Spinal cord (tissue), 9 donors: ENCODE measurements at regions not wholly inside any gene's neighbourhood (a gene's known extent, or its start where the extent isn't known, plus 50 kb on each side); places are given as distances from the start of the nearest gene placed in this dataset.

Experiments
- DNase-seq, 6 donors: peaks; one replicate each; pipeline versions ENCODE4 v3.0.0 to v3.0.0-alpha.2; 2013 to 2015; ENCODE audit warnings: low spot score in 6 of 6, low read depth in 4 of 6
- H3K27ac ChIP-seq: one replicate; pipeline ENCODE4 v1.5.1; 2013; ENCODE audit warnings: low read depth, low read length, control low read depth
- H3K27me3 ChIP-seq: one replicate; pipeline ENCODE4 v1.6.1; 2013; ENCODE audit warnings: low read length; ENCODE audit not compliant: control insufficient read depth, insufficient read depth
- H3K36me3 ChIP-seq: one replicate; pipeline ENCODE4 v1.6.1; 2013; ENCODE audit warnings: low read length; ENCODE audit not compliant: control insufficient read depth, insufficient read depth
- H3K4me1 ChIP-seq: one replicate; pipeline ENCODE4 v1.6.1; 2013; ENCODE audit warnings: low read length; ENCODE audit not compliant: control insufficient read depth, insufficient read depth
- H3K4me3 ChIP-seq: one replicate; pipeline ENCODE4 v1.5.1; 2013; ENCODE audit warnings: low read depth, low read length, control low read depth
- H3K9me3 ChIP-seq: one replicate; pipeline ENCODE4 v1.6.1; 2013; ENCODE audit warnings: low read length; ENCODE audit not compliant: control insufficient read depth, insufficient read depth
- WGBS: methylation state at CpG from one replicate; pipeline ENCODE4 v1.1.5; 2013; ENCODE audit warnings: missing lambda C conversion rate; ENCODE audit not compliant: insufficient coverage; 5-methylcytosine and 5-hydroxymethylcytosine counted together
- donor health status: healthy.

DNA sequence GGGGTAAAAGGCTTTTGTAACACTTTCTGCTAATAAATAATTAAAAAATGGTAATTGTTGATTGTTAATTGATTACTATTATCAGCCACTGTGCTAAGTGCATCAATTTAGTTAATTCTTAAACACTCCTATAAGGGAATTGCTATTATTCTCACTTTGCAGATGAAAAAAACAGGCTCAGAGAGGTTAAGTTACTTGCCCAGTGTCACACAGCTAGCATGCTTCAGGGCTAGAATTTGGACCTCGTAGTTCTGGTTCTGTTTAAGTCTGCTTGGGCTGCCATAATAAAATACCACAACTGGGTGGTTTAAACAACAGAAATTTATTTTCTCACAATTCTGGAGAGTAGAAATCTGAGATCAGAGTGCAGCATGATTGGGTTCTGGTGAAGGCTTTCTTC lies 164.8 kb upstream of the TBX18 start:
- Histone ChIP-seq H3K4me3 (no peak overlapping the region), H3K27me3 (no peaks in the 10 kb centered on the region), H3K36me3 (no peaks in the 10 kb centered on the region), H3K4me1 (no peaks in the 10 kb centered on the region), H3K27ac (no peak overlapping the region), H3K9me3 (no peaks in the 10 kb centered on the region)
- WGBS: no CpG with 5 or more reads among the region's 1 CpG
- DNase-seq: no peak

DNA sequence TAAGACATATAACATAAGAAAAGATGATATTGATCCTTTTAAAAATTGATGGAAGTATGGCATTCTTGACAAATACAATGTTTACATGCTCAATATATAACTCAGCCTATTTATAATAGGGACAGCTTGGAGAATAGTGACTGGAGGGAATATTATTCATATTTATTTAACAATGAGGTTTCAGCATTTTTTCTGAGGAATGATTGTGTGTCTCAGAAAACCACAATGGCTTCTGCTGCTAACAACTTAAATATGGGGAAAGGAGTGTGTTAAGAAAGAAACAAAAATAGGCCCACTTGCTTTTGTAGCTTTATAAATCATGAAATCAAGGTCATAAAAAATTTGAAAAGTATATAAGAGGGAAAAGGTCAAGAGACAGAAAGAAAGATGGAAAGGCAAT lies 163.2 kb upstream of the TBX18 start:
- H3K9me3 ChIP-seq: no peaks in the 10 kb centered on the region
- no peak overlapping the region for H3K4me3 ChIP-seq
- no peaks in the 10 kb centered on the region for H3K36me3 ChIP-seq
- no peak overlapping the region for H3K27ac ChIP-seq
- no peaks in the 10 kb centered on the region for H3K4me1 ChIP-seq
- no peaks in the 10 kb centered on the region for H3K27me3 ChIP-seq
- DNase-seq: no peak

DNA sequence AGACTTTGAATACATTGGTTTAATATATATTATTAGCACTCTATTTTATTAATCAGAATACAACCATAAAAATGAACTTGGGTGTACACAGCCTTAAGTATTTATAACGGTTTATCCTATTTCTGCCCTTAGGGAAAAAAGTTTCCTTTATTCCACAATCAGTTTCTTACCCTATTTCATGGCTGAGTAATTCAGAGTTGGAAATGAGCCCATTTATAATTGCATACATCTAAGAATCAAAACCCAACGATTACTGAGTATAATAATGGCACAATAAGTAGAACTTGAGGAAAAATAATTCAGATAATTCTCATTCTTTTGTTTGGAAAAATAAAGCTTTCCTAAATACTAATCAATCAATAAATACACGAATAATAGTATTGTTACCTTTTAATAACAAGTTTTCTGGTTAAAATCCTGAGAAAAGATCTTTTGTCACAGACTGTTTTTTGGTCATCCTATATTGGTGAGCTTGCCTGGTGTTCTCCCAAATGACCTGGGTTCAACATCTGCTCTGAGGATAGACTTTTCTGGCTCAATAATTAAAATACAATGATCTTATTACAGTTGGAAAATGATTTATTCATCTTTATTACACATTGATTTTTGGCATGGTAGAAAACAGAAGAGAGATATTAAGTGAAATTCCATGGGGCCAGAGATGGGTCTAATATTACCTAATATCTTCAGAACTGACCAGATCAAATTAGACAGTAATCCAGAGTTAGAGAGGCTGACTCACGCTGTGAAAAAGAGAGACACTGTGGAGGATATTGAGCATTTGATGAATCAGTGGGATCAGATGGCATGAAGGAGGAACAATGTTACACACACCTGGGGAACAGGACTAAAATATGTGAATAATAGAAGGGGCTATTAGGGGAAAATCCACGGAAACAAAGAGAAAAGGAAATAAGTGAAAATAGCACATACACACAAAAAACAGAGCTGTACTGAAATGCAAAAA lies 162.1 kb upstream of the TBX18 start:
- Histone ChIP-seq H3K27ac (no peak overlapping the region), H3K4me3 (no peak overlapping the region), H3K36me3 (no peaks in the 10 kb centered on the region), H3K4me1 (no peaks in the 10 kb centered on the region), H3K27me3 (no peaks in the 10 kb centered on the region), H3K9me3 (no peaks in the 10 kb centered on the region)
- no CpG with 5 or more reads among the region's 5 CpGs for WGBS
- DNase-seq: no peak

DNA sequence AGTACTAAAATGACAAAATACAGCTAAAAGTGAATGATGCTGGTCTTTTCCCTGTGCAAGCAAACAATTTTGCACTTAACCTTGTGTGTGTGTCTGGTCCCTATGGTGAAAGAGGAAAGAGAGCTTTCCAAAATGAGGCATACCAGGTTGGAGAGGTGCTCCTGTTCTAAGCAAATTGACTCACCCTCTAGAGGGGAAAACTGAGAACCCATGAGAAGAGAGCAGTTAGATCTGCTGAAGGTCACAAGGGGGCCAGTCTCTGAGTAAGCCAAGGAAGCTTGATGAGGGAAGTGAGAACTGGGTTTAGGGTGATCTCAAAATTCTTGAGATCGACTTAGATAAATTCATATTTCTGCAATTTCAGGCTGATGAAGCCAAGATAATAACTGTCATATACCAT lies 157.5 kb upstream of the TBX18 start:
- Histone ChIP-seq H3K4me3 (no peak overlapping the region), H3K9me3 (no peaks in the 10 kb centered on the region), H3K27me3 (no peaks in the 10 kb centered on the region), H3K36me3 (no peaks in the 10 kb centered on the region), H3K4me1 (no peaks in the 10 kb centered on the region), H3K27ac (no peak overlapping the region)
- no CpG with 5 or more reads among the region's 1 CpG for WGBS
- no peak for DNase-seq

DNA sequence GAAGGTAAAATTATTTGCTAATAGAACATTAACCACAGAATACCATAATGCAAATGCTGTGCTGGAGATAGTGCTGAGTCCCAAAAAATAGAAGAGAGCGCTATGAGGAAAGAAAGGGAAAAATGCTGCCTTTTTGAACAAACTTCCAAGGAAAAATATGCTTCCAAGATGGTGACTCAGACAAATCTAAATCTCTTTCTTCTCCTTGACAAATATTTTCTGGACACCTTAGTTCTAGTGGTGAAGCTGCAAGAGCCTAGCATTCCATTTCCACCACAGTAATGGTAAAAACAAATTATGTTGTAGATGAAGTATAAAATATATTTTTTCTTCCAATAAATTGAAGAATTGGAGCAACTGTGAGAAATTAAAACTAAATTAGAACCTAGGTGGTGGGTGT lies 155.6 kb upstream of the TBX18 start:
- WGBS: no CpG with 5 or more reads among the region's 1 CpG
- no peaks in the 10 kb centered on the region for H3K36me3 ChIP-seq
- DNase-seq: no peak

DNA sequence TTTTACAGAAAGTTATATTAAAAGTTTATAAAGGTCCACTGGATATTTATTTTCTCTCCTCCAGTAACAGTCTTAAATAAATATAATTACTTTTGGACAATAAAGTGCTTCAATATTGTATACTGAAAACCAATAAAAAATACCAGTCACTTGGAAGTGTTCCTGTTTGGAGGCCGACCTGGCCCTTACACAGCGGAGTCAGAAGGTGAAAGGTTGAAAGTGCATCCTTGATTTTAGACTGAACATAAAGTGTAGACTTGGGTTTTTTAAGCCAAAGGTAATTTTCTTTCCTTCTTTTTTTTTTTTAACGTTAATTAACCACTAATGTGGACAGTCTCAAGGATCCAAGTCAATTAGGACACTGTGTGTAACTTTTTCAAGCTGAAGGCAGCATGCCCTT lies 152.3 kb upstream of the TBX18 start:
- no peak for DNase-seq
- H3K27ac ChIP-seq: no peak overlapping the region
- H3K36me3 ChIP-seq: no peaks in the 10 kb centered on the region
- WGBS: 100% methylated on average over 1 of the region's 3 CpGs
- H3K4me3 ChIP-seq: no peak overlapping the region
- no peaks in the 10 kb centered on the region for H3K4me1 ChIP-seq
- no peaks in the 10 kb centered on the region for H3K9me3 ChIP-seq
- H3K27me3 ChIP-seq: no peaks in the 10 kb centered on the region

More for the DNA sequence above, 155.6 kb upstream of the TBX18 start:
- Histone ChIP-seq H3K27ac (no peak overlapping the region), H3K4me1 (no peaks in the 10 kb centered on the region), H3K9me3 (no peaks in the 10 kb centered on the region), H3K27me3 (no peaks in the 10 kb centered on the region), H3K4me3 (no peak overlapping the region)

DNA sequence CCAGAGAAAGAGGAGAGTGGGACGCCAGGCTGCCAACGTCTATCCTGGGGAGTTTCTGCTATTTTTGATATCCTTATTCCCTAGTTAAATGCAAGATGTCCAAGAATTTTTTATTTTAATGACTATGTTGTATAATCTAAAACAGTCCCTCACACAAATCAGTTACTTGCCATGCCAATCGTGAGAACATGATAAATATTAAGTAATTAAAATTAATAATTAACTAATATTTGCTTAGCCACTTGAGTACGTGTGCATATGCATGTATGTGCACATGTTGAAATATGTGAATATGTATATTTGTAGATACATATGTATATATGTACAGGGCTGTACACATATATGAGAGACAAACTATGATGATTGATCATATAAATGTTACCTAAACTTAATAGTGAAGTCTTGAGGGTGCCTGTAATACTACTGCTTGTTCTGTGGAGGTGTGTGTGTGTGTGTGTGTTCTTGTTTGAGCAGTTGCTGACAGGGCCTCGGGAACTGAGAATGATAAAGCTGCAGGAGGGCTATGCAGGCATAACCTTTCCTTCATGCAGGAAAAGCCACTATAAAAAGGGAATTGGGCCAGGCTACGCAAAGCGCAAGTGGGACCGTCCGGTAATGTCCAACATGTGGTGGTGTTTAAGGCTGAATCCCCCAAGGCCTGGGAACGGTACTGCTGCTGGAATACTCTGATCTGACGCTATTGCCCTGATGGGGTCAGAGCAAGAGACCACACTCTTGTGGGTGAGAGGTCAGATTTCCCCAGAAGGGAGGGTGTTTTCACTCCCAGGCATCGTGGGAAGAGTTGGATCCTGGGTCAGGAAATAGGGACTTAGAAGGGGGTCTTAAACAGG lies 148.3 kb upstream of the TBX18 start:
- Histone ChIP-seq H3K4me1 (no peaks in the 10 kb centered on the region), H3K27ac (no peak overlapping the region), H3K9me3 (no peaks in the 10 kb centered on the region), H3K36me3 (no peaks in the 10 kb centered on the region), H3K27me3 (no peaks in the 10 kb centered on the region), H3K4me3 (no peak overlapping the region)
- WGBS: 76% methylated on average over 7 of the region's 12 CpGs
- DNase-seq: no peak

DNA sequence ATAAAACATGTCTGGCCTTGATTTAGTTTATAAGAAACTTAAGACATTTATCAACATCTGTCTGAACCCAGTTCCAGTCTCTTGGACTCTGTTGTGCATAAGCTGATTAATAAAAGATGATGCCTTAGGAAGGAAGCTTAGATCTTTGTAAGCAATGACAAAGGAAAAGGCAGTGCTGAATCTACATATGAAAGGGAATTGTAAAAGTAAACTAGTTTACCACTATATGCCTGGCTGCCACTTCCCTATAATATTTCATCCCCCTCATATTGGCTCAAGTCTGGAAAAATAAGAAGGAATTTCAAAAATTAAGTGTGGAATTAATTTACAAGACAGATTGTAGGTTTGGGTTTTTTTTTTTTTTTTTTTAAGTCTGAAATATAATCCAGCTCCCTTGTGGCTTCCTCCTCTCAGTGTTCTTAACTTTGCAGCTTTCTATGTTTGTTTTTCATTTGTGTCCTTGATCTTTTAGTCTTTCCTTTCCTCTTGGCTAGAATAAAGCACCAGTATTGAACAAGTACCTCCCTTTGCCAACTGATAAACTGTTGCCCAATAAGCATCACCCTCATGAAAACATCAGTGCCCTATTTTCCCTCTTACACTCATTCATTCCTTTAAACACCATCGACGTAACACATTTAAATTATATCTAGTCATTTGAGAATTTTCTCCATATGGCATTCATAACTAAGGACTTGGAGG lies 146.7 kb upstream of the TBX18 start:
- no peak for DNase-seq
- Histone ChIP-seq H3K4me1 (no peaks in the 10 kb centered on the region), H3K27ac (no peak overlapping the region), H3K36me3 (no peaks in the 10 kb centered on the region), H3K9me3 (no peaks in the 10 kb centered on the region), H3K27me3 (no peaks in the 10 kb centered on the region), H3K4me3 (no peak overlapping the region)
- WGBS: no CpG with 5 or more reads among the region's 2 CpGs

DNA sequence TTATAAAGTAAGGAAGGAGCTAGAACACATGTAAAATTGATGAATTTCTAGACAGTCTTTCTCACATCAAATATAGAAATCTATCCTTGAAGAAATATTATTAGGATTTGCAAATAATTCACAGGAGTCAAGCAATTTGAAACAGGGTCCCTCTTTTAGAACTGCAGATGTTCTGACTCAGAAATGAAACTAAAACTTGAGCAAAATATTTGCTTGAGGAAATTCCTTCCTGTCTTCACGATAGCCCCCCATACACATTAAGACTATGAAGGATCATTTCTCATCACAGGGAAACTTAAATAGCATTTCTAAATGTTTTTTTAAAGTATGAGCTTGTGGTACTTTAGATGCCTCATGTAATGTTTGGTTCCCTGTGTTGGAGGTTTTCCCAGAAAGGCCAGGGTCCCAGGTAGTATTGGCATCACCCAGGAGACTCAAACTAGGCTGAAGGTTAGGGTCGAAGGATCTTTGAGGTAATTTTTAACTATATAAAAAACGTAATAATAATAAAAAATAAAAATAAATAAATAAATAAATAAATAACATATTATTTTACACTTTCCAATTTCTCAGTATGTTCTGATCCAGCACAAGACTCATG lies 144.0 kb upstream of the TBX18 start:
- no peaks in the 10 kb centered on the region for H3K4me1 ChIP-seq
- H3K36me3 ChIP-seq: no peaks in the 10 kb centered on the region
- no peaks in the 10 kb centered on the region for H3K9me3 ChIP-seq
- no peaks in the 10 kb centered on the region for H3K27me3 ChIP-seq
- no CpG with 5 or more reads among the region's 3 CpGs for WGBS
- H3K4me3 ChIP-seq: no peak overlapping the region
- DNase-seq: no peak
- H3K27ac ChIP-seq: no peak overlapping the region
